Fibroblast of pulmonary artery (primary cell): ENCODE measurements at regions not wholly inside any gene's neighbourhood (a gene's known extent, or its start where the extent isn't known, plus 50 kb on each side); places are given as distances from the start of the nearest gene placed in this dataset.
"Not testable (repeated sequence)": the region's sequence is repeated elsewhere in the genome, so short reads cannot be mapped to it uniquely, and the experiment has no call there.

Source experiments
- DNase-seq: peaks from one replicate; pipeline ENCODE4 v3.0.0-alpha.2; 2010; ENCODE audit warnings: low read depth
- H3K4me3 ChIP-seq: replicated peaks from 2 replicates; pipeline ENCODE4 v1.5.1; 2011; ENCODE audit warnings: low read depth, mild to moderate bottlenecking, control low read depth, low read length, moderate library complexity
- CTCF ChIP-seq: IDR thresholded peaks from 2 replicates; pipeline ENCODE4 v1.5.1; 2011; ENCODE audit warnings: mild to moderate bottlenecking, control low read depth, low read length, inconsistent platforms; ENCODE audit errors: missing control alignments

- DNase-seq = no peak
- TF ChIP-seq CTCF = no peak
Observed at GRCh38 chr15:47095833-47096232, 621.5 kb upstream of the SEMA6D start.

GRCh38 chr15:47098526-47098925, 618.8 kb upstream of the SEMA6D start:
- not testable (repeated sequence) for DNase-seq, H3K4me3 ChIP-seq

More at GRCh38 chr15:47095833-47096232, 621.5 kb upstream of the SEMA6D start:
- no peak overlapping the region for H3K4me3 ChIP-seq

GRCh38 chr15:47099801-47100200, 617.5 kb upstream of the SEMA6D start:
- DNase-seq, H3K4me3 ChIP-seq: not testable (repeated sequence)

- not testable (repeated sequence) for H3K4me3 ChIP-seq, DNase-seq
Observed at GRCh38 chr15:47108800-47109199, 608.5 kb upstream of the SEMA6D start.

GRCh38 chr15:47116698-47117097, 600.6 kb upstream of the SEMA6D start:
- no peak for DNase-seq

GRCh38 chr15:47119349-47119748, 598.0 kb upstream of the SEMA6D start:
- no peak for TF ChIP-seq CTCF
- no peak for DNase-seq

More at GRCh38 chr15:47116698-47117097, 600.6 kb upstream of the SEMA6D start:
- H3K4me3 ChIP-seq = no peak overlapping the region
- TF ChIP-seq CTCF = no peak

GRCh38 chr15:47124430-47125102, 592.7 kb upstream of the SEMA6D start:
- TF ChIP-seq CTCF = no peak
- DNase-seq = no peak

More at GRCh38 chr15:47119349-47119748, 598.0 kb upstream of the SEMA6D start:
- no peak overlapping the region for H3K4me3 ChIP-seq

GRCh38 chr15:47129033-47129432, 588.3 kb upstream of the SEMA6D start:
- no peak for TF ChIP-seq CTCF
- H3K4me3 ChIP-seq = no peak overlapping the region
- no peak for DNase-seq

More at GRCh38 chr15:47124430-47125102, 592.7 kb upstream of the SEMA6D start:
- no peak overlapping the region for H3K4me3 ChIP-seq

GRCh38 chr15:47131450-47131849, 585.9 kb upstream of the SEMA6D start:
- H3K4me3 ChIP-seq, DNase-seq: not testable (repeated sequence)
